ENCODE measurements at regions not wholly inside any gene's neighbourhood (a gene's known extent, or its start where the extent isn't known, plus 50 kb on each side); places are given as distances from the start of the nearest gene placed in this dataset.

DNA sequence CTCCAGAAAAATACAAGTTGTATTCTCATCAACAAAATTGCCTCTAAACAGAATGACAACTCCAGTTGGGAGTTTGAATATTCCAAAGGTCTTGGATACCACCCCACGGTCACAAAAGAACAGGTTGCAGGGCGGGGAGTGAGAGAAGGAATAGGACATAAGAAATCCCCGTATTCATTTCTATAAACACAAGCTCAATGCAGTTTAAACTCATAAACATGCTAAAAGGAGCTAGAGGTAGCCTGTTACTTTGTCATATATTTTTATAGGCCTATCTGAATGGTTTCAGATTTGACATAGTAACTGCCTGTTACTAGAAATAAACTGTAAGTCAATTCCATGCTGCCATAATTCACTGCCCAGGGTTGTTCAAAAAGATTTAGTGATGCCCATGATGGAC, 567.5 kb downstream of the BCL11A start:
- DNase-seq (ENCODE audit: low read depth in 2 of 2): no peak

DNA sequence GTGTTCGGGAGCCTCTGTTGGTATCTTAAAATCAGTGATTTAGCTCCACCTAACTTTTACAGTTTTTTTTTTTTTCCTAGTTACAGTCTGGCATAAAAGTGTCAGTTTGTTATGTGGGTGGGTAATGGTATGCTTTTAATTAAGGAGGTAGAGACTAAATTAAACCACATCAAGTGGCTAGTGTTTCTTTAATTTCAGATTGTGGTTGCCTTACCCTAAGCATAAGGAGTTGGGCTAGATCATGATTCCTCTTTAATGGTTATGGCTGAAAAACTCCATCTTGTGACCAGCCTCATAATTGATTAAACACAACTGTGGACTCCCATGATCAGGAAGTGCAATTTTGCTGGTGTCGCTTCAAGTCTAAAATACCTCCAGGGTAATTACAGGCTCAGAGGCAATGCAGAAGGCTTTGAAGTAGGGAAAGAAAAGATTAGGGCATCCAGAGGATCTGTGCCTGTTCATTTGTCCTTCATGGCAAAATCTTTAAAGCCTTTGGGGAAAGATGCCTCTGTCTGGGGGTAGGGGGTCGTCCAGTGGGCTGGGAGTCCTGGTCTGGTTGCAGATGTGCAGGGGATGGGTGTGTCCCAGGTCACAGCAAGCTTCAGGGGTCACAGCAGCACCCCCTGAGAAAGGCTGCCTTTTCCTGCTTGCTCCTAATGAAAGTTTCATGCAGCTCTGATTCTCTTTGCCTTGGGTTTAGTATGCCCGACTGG, 579.2 kb downstream of the BCL11A start:
- DNase-seq (ENCODE audit: low read depth in 2 of 2): no peak

DNA sequence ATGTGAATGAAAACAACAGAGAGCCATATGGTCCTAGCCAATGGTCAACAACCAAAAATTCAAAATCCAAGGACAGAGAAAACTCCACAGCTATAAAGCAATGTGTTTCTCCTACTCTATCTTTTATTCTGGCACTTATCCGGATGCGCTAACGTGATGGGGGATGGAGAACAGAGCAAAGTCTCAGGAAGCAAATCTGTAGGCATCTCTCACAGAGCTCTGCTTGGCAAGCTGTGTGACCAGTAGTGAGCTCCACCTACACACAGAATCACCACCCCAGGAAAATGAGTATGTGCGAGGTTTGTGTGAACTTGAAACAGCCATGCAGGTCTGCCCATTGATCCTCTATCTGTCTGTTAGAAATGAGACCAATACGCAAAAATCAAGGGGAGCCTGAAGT, 584.3 kb downstream of the BCL11A start:
- DNase-seq (ENCODE audit: low read depth in 2 of 2): no peak

DNA sequence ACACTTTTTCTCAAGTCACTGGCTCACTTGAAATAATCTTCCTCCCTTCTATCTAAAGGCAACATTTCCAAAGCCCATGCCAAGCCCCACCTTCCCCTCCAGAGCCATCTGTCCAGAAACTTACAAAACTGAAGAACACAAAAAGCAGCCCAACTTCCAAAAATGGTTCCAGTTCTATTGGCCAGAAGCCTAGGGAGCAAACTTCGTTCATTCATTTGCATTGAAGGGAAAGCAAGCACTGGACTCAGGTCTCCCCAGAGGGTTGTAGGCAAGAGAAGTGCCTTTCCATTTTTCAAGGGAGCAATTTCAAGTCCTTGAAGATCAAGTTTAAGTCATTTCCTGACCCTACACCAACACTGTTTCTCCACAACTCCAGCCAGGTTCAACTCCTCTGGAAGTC, 585.0 kb downstream of the BCL11A start:
- DNase-seq (ENCODE audit: low read depth in 2 of 2): no peak

DNA sequence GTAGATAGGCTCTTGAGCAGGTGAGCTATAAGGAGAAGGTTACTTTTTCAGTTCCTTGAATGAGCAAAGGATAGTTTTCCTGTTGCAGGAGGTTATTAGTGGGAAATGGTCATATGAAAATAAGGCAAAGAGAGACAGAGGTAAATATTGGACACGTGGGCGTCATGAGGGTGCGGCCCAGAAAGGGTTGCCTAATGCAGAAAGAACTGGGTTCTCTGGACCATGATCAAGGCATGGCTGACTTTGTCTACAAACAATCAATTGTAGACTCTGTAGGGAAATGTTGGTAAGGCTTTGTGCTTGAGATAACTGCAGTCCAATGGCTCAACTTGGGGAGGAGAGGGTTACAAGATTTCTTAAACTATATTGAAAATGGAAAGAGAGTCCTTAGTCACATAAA, 585.8 kb downstream of the BCL11A start:
- DNase-seq (ENCODE audit: low read depth in 2 of 2): no peak

DNA sequence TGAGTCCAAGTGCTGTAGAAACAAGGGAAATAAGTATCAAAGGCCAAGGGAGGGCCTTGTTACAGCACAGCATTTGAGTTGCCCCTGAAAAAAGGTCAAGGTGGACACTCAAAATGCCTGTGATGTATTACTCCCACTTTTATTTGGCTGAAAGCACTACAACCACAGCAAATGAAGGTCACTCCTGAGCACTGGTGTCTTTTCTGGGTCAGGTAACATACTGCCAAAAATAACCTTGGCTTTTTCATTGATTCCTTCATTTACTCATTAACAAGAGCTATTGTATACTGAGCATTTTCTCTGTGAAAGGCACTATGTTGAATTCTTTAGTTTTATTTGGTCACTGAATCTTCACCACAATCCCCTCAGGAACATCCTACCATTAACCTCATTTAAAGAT, 590.3 kb downstream of the BCL11A start:
- DNase-seq (ENCODE audit: low read depth in 2 of 2): no peak

DNA sequence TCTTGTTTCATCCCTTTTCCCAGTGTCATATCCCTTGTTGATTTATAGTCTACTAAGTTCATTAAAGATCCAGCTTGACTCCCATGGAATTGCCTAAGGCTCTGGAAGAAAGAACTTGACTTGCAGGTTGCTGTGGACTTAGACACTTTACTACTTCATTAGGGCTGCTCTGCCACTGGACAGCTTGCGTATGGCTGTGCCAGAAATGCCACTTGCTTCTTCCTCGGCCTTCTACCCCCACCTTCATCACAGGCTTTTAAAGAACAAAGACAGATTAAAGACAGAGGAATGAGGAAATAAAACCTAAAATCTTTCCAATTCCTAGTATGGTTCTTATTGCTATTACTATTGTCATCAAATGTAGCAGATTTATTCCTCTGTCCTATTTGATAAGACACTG, 591.7 kb downstream of the BCL11A start:
- no peak for DNase-seq (ENCODE audit: low read depth in 2 of 2)

DNA sequence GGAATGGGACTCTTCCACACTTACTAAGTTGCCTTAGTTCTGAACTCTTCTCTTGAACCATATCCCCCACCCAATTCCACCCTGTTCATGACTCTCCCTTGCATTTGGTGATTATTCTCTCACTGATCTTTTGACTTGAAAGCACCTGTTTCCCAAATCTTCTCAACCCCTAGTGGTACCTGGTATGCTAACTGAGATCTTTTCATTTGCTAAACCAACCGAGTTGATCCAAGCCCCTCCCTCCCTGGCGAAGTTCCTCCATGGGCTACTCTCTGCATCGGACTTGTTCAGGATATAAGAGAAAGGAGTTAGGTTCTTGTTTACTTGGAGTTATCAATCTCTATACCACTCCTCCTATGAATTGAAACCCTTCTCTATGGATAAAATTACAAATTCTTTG, 593.5 kb downstream of the BCL11A start:
- DNase-seq (ENCODE audit: low read depth in 2 of 2): no peak

DNA sequence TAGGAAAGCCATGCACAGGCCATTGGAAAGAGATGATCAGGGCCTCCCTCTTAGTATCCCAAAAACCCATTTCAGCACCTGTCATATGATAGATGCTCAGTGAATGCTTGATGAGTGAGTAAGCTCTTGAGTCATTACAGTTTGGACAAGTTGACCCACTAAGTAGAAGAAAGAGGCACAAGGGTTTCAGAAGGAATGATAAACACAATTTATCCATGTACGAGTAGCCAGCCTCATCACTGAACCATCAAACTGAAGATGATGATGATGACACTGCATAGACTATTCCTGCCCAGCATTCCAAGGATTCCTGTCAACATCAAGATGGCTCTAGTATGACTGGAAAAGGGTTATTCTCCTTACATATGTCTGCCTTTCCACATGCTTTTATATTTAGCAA, 596.0 kb downstream of the BCL11A start:
- no peak for DNase-seq (ENCODE audit: low read depth in 2 of 2)

DNA sequence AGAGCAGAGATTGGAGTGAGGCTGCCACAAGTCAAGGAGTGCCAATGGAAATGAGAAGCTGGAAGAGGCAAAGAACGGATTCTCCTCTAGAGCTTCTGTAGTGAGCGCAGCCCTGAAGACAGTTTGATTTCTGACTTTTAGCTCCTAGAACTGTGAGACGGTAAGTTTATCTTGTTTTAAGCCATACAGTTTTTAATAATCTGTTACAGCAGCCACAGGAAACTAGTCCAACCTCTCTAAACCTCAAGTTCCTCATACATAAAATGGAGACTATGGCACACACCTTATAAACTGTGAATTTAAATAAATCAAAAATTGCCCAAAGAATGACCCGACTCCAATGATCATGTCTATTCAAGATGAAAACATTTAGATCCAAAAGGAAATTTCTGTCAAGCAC, 596.5 kb downstream of the BCL11A start:
- DNase-seq (ENCODE audit: low read depth in 2 of 2): no peak

DNA sequence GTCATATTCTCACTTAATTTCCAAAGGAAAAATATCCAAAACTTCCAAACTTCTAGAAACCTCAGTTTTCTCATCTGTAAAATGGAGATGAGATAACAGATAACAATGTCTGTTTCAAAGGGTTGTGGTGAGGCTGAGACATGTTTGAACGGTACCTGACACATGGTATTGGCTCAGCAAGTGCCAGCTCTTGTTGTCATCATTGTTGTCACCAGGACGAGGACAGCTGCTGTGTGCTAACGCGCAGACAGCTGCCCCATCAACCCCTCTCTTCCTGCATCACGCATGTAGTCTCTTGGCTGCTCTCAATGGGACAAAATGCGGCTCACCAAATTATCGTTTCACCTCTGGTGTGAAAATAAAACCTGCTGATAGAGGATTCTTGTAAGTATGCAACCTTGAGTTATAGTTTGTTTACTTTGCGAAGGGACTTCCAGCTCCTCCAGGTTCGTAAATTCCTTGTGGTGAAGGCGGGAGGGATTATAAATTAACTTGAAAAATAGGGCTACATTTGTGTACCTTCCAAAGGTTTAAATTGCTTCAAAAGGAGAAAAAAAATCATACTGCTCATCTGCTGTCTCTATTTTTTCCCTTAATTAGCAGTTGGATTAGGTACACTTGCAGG, 605.4 kb downstream of the BCL11A start:
- DNase-seq (ENCODE audit: low read depth in 2 of 2): no peak

DNA sequence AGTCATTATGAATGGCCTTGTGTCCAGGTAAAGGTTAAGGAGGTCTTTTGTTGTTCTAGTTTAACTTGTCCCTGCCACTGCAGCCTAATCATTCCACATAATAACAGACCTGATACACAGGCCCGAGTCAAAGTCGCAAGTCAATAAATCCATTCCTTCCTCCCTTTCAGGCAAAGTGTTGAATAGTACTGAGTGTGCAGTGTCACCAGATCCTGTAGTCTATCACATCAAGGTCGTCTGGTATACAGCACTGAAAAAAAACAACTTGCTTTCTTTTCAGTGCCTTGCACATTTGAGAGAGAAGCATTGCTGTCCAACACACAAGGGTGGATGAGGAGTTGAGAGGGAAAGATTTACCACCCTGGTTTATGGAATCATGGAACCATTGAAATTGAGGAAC, 606.2 kb downstream of the BCL11A start:
- DNase-seq (ENCODE audit: low read depth in 2 of 2): no peak

DNA sequence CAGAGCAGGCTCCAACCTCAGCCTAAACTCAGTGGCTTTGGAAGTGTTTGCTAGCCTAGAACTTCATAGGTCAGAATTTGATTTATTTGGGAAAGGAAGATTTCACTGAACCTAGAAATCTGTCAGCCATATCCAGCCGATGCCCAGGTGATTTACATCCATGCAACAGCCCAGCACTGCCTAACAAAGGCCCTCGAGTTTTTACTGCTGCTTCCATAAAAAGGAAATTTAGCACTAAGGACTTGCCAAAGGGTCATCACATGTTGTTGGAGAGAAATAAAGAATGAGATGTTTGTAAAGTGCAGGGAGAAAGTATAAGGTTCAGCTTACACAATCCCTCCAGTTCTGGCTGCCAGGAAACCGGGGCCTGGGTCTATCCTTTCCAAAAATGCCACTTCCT, 614.2 kb downstream of the BCL11A start:
- DNase-seq (ENCODE audit: low read depth in 2 of 2): no peak

DNA sequence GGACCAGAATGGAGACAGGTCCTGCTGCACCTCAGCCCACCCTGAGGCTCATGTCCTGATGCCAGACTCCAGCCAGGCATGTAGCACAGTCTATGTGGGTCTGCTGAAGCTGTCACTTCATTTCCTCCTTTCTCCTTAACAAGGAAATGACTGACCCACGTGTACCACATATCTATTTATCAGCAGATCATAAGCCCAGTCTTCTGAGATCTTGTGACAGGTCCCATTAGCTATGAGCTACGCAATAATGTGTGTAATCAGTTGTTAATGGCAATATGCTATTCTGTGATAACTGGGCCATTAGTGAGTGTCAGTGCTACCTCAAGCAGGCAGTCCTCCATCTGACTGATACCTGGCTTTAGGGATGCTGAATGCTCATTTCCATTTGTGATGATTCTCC, 615.3 kb downstream of the BCL11A start:
- DNase-seq (ENCODE audit: low read depth in 2 of 2): no peak

DNA sequence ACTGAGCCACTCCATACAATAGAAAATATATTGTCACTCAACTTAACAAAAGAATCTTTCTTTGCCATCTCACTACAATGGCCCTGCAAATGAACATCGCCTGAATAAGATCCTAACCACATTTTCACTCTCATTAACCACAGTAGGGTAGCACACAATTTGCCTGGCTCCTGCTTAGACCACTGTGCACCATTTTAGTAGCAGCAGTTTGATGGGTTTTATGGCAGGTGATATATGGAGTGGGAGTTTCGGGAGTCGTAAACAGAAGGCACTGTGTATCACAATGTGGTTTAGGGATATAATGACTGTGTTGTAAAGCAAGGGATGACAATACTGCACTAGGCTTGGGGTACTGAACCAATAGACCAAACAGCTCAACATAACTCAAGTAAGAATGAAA, 617.4 kb downstream of the BCL11A start:
- no peak for DNase-seq (ENCODE audit: low read depth in 2 of 2)

DNA sequence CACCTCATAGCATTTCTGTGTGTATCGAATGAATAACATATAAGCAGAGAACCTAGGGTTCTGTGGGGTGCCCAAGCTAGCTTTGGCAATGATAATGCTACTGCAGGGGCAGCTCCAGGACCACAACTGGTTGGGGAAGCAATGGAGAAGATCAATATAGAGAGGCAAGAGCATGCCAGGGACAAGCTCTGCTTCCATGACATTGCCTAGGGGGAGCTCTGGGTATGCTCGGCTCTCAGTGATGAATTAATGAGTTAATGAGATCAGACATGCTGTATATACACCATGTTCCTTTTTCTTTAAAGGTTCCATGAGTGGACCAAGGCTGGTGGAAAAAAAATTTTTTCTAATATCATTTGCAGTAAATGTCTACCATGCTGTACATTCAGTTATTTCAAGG, 618.4 kb downstream of the BCL11A start:
- DNase-seq (ENCODE audit: low read depth in 2 of 2): no peak

DNA sequence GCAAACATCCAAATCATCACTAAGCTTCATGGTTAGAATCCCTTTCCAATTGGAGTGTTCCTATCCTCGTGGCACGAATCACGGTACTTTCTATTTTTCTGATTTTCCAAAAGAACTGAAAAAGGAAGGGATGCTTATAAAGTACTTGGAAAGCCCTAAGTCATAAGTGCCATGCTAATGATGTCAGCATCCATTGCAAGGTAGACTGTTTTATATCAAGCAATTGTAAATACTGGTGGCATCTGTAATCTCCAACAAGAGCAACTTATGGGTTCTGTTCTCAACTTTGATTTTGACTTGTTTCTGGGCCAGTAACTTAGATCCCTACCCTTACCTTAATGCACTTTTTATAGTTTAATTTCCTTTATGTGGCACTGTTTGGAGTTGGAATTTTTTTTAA, 619.5 kb downstream of the BCL11A start:
- DNase-seq (ENCODE audit: low read depth in 2 of 2): no peak

DNA sequence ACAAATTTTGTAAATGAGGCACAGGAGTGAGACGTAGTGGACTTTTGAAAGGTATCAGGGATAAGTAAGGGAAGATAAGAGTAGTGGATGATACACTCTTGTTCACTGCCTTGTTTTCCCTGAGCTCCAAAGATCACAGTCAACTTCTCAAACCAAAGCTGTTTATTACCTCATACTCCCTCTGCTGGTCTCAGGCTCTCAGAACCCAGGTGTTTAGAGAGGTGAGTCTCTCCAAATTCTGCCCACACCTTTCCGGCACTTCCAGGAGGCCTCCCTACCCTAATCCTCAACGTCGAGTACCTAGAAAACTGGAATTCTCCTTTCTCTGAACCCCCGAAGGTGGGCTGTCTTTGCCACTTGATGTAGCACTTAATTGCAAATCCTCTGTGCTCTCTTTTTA, 621.1 kb downstream of the BCL11A start:
- no peak for DNase-seq (ENCODE audit: low read depth in 2 of 2)

DNA sequence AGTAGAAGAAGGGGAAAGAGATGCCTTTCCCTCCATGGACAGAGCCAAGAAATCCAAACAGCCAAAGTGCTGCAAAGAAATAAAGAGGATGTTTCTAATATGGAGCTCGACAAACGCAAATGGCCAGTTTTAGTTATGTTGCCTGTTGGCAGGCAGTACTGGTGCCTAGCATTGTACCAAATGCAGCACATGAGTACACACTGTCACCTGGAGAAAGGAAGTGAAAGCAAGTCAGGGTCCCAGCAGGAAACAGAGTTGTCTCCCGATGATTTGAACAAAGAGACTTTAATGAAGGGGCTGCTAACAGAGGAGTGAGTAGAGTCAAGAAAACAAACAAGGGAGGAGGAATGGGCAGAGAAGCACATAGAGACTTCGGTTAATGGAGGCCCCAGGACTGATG, 623.0 kb downstream of the BCL11A start:
- no peak for DNase-seq (ENCODE audit: low read depth in 2 of 2)

DNA sequence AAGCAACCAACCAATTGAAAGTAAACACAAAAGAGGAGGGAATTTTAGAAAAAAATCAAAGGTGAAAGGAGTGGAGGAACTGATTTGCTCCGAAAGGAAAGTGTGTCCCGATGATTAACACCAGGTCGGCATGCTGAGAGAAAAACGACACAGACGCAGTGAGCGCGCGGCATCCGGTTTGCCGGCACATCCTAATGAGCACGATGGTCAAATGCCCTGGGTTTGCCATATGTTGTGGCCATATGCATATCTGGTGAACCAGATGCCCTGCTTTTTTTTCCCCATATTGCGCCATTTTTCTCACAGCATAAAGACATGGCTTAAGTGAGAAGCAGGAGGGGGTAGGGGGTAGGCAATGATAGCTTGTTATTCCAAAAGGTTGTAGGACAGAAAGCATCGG, 626.7 kb downstream of the BCL11A start:
- DNase-seq (ENCODE audit: low read depth in 2 of 2): no peak

DNA sequence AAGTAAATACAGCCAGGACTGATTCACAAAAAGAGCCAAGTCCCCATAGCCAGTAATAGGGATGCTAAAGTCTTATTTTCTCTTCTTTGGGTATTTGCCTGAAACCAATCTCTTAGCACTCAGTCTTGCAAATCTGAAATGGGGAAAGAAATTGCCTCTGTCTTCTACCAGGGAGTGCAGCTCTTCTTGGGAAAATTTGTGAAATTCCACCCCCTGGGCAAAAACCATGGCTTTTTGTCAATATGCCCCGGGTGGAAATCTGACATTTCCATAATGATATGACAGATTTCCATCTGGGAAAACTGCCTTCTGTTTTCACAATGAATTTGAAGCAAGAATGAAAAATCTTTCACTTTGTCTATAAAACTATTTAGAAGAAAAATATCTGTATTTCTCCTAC, 628.1 kb downstream of the BCL11A start:
- no peak for DNase-seq (ENCODE audit: low read depth in 2 of 2)

DNA sequence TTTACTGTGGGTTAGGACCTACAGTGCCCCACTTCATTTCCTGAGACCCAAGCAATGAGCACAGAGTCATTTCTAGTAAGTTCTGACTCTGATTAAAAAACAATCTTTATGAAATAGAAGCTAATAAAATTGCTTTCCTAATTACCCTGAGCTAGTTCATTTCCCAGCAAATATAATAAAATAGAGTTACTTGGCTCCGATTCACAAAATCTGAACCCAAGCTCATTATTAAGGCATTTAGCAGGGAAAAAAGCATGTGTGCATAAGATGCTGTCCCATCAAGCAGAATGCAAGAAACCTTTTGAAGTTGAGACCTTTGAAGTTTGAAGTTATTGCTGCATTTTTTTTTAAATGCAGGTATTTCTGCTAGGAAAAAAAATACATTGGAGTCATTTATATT, 629.1 kb downstream of the BCL11A start:
- no peak for DNase-seq (ENCODE audit: low read depth in 2 of 2)

DNA sequence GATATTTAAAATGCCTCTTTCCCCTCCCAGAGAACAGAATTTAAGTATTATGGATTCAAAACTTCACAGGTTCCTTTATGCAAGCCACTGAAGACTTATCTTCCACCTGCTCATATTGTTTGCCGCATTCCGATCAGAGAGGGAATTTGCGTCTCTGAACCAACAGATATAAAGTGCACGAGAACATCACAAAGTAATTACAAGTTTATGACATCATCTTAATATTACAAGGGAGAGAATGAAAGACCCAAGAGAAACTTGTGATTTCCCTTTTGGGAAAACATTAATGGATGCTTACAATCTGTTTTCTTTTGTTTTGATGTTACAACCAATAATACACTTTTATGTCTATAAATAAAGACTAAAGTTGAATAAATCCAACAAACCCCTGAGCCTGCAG, 631.0 kb downstream of the BCL11A start:
- DNase-seq (ENCODE audit: low read depth in 2 of 2): no peak

DNA sequence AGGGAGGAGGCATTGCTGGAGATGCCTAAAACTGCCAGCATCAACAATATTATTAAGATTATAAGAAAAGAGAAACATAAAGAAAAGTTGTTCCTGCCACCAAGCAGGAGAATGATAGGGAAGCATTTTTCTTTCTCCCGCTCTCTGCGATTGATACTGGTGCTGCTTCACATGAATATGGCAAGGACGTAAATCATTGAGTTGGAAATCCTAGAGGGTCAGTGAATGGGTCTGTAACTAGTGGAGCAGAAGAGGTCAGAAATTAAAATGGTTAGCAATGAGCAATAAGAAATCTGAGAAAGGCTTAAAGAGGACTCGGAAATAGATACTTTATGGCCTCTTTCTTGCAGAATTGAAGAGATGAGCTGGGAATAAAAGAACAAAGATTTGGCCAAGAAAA, 631.7 kb downstream of the BCL11A start:
- DNase-seq (ENCODE audit: low read depth in 2 of 2): no peak

Data from stimulated activated CD8-positive, alpha-beta memory T cell treated with anti-CD3 and anti-CD28 coated beads, Interleukin-15, amount 100 ng/mL, for 4 hours (primary cell).